GM23248 (cell line): ENCODE measurements at regions not wholly inside any gene's neighbourhood (a gene's known extent, or its start where the extent isn't known, plus 50 kb on each side); places are given as distances from the start of the nearest gene placed in this dataset.

ENCODE experiments used
- EZH2 ChIP-seq: fragments of 200-600 bp; sonication (generic); IDR thresholded peaks from 2 replicates; pipeline ENCODE4 v1.6.1; 2018; ENCODE audit warnings: antibody characterized with exemption, mild to moderate bottlenecking; ENCODE audit not compliant: insufficient read depth, poor library complexity, severe bottlenecking
- EZH2phosphoT487 ChIP-seq: fragments of 200-600 bp; sonication (generic); IDR thresholded peaks from 2 replicates; pipeline ENCODE4 v1.6.1; 2018; ENCODE audit warnings: antibody characterized with exemption, moderate library complexity, mild to moderate bottlenecking, low read depth; ENCODE audit not compliant: insufficient read depth

GRCh38 chr3:164537485-164537884, 540.8 kb downstream of the SI start:
- no peak for TF ChIP-seq EZH2
- TF ChIP-seq EZH2phosphoT487 = no peak
